Ovary (tissue), 7 donors: ENCODE measurements at regions not wholly inside any gene's neighbourhood (a gene's known extent, or its start where the extent isn't known, plus 50 kb on each side); places are given as distances from the start of the nearest gene placed in this dataset.

Experiments used
- DNase-seq, 5 donors: peaks; one replicate each; pipeline ENCODE4 v3.0.0-alpha.2; 2019 to 2020
- H3K27ac ChIP-seq, 2 donors: fragments of 200-600 bp; one replicate each; pipeline versions ENCODE4 v1.5.1 to v1.8.0; 2019 to 2022
- H3K27me3 ChIP-seq: fragments of 200-600 bp; one replicate; pipeline ENCODE4 v1.8.0; 2022
- H3K36me3 ChIP-seq: fragments of 200-600 bp; sonication (generic); one replicate; pipeline ENCODE4 v1.5.1; 2019
- H3K4me1 ChIP-seq: one replicate; pipeline ENCODE4 v1.8.1; 2013; ENCODE audit warnings: mild to moderate bottlenecking, moderate library complexity; ENCODE audit not compliant: insufficient read depth
- H3K4me3 ChIP-seq: fragments of 200-600 bp; sonication (generic); one replicate; pipeline ENCODE4 v1.5.1; 2017
- H3K9me3 ChIP-seq, 2 donors: fragments of 200-600 bp in 1 of 2; sonication (generic) in 1 of 2; one replicate each; pipeline versions ENCODE4 v1.5.1 to v1.8.1; 2013 to 2019; ENCODE audit warnings: mild to moderate bottlenecking in 1 of 2, moderate library complexity in 1 of 2
- EP300 ChIP-seq: sonication (generic); formaldehyde crosslinking; IDR thresholded peaks from one replicate; pipeline ENCODE4 v1.6.1; 2017; ENCODE audit warnings: antibody characterized with exemption
- POLR2A ChIP-seq: fragments of 450-650 bp; IDR thresholded peaks from one replicate; pipeline ENCODE4 v1.6.1; 2017; ENCODE audit warnings: antibody characterized with exemption, mild to moderate bottlenecking, moderate library complexity
- WGBS, 3 donors: extraction: QIAGEN DNeasy Blood & Tissue Kit in 1 of 3; methylation state at CpG; one replicate each; pipeline versions ENCODE4 v1.1.5 to v1.1.7; 2013 to 2017; 5-methylcytosine and 5-hydroxymethylcytosine counted together
- intact Hi-C, 4 donors: fragments of 100-400 bp; cut with DNase I; formaldehyde crosslinking; loops; one replicate each; pipeline versions ENCODE4 v1.11.0 to v1.15.1; 2022 to 2023
- TF ChIP-seq, protein P1 (sequence below), 3 donors: fragments of 450-650 bp in 2 of 3; fragments of 200-600 bp in 1 of 3; IDR thresholded peaks; one replicate each; pipeline versions ENCODE4 v1.5.1 to v1.8.0; 2016 to 2022; ENCODE audit warnings: antibody characterized with exemption in 3 of 3, mild to moderate bottlenecking in 1 of 3
- donor health status: DM: no; HTN: no; CAD: no; lungs with moderate emphysema.
- donor health status: DM: no; HTN: no; CAD: no.
- donor health status: Bipolar disorder and iron deficiency.
- donor health status: DM: no; HTN: no; CAD: no.
- donor health status: DM: yes; HTN: yes; CAD: no.

GRCh38 chr11:46216019-46216764 lies 61.3 kb upstream of the CREB3L1 start:
- intact Hi-C loops = no loop called here
- Histone ChIP-seq H3K4me3 (no peak overlapping the region), H3K4me1 (no peaks in the 10 kb centered on the region), H3K27me3 (no peaks in the 10 kb centered on the region), H3K27ac (no peak overlapping the region), H3K36me3 (no peaks in the 10 kb centered on the region), H3K9me3 (no peaks in the 10 kb centered on the region)
- no peak for DNase-seq
- TF ChIP-seq EP300 (no peak), POLR2A (no peak)
- TF ChIP-seq, protein P1, sequence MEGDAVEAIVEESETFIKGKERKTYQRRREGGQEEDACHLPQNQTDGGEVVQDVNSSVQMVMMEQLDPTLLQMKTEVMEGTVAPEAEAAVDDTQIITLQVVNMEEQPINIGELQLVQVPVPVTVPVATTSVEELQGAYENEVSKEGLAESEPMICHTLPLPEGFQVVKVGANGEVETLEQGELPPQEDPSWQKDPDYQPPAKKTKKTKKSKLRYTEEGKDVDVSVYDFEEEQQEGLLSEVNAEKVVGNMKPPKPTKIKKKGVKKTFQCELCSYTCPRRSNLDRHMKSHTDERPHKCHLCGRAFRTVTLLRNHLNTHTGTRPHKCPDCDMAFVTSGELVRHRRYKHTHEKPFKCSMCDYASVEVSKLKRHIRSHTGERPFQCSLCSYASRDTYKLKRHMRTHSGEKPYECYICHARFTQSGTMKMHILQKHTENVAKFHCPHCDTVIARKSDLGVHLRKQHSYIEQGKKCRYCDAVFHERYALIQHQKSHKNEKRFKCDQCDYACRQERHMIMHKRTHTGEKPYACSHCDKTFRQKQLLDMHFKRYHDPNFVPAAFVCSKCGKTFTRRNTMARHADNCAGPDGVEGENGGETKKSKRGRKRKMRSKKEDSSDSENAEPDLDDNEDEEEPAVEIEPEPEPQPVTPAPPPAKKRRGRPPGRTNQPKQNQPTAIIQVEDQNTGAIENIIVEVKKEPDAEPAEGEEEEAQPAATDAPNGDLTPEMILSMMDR (IDR thresholded peaks at IDR 0.05) = no peak
- 38 to 53% (median 41%) methylated on average over 10 of the region's 10 CpGs for WGBS, 3 donors

GRCh38 chr11:46215208-46215931 lies 62.1 kb upstream of the CREB3L1 start:
- no peaks in the 10 kb centered on the region for H3K27me3 ChIP-seq
- H3K4me3 ChIP-seq = no peak overlapping the region
- no peaks in the 10 kb centered on the region for H3K9me3 ChIP-seq
- no peaks in the 10 kb centered on the region for H3K4me1 ChIP-seq
- 93 to 96% (median 94%) methylated on average over 10 of the region's 10 CpGs for WGBS, 3 donors
- no peak for TF ChIP-seq POLR2A
- TF ChIP-seq, protein P1 (IDR thresholded peaks at IDR 0.05) = no peak
- no peak for TF ChIP-seq EP300
- no peaks in the 10 kb centered on the region for H3K36me3 ChIP-seq
- intact Hi-C loops = no loop called here
- no peak overlapping the region for H3K27ac ChIP-seq
- DNase-seq = no peak

DNA sequence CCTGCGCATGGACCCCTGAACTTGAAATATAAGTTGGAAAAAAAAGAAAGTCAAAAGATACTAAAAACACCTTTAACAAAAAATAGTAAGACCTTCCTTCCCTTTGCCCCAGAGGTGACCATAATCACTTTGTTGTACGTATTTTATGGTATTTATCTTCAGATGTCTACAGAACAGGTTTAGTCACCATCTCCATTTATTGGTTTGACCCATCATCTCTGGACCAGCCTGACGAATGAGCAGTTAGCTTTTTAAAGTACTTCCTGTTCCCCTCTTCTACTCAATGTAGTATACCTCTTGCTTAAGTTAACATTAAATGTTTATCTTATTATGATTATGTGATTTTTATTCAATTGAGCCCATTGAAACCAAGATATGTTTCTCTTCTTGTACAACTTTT lies 64.7 kb upstream of the CREB3L1 start:
- H3K27me3 ChIP-seq = no peaks in the 10 kb centered on the region
- TF ChIP-seq EP300 (no peak), POLR2A (no peak)
- TF ChIP-seq, protein P1 (IDR thresholded peaks at IDR 0.05) = no peak
- 79 to 81% (median 80%) methylated on average over 3 of the region's 3 CpGs for WGBS, 3 donors
- DNase-seq = no peak
- no peaks in the 10 kb centered on the region for H3K36me3 ChIP-seq
- no peak overlapping the region for H3K27ac ChIP-seq
- intact Hi-C loops = no loop called here
- H3K4me3 ChIP-seq = no peak overlapping the region
- H3K4me1 ChIP-seq = no peaks in the 10 kb centered on the region
- H3K9me3 ChIP-seq = no peaks in the 10 kb centered on the region

DNA sequence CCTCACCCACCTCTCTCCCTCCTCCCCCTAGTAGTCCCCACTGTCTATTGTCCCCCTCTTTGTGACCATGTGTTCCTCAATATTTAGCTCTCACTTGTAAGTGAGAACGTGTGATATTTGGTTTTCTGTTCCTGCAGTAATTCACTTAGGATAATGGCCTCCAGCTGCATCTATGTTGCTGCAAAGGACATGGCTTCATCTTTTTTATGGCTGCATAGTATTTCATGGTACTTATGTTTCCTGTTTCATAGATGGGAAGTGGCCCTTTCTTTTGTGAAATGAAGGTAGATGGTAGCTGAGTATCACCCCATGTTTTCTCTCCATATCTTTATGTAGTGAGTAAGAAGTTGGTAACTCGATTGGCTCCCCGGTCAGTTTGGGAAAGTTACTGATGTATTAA lies 66.6 kb upstream of the CREB3L1 start:
- 87 to 92% (median 87%) methylated on average over 3 of the region's 3 CpGs for WGBS, 3 donors
- H3K4me1 ChIP-seq = no peaks in the 10 kb centered on the region
- no peaks in the 10 kb centered on the region for H3K9me3 ChIP-seq
- TF ChIP-seq POLR2A (no peak), EP300 (no peak)
- TF ChIP-seq, protein P1 (IDR thresholded peaks at IDR 0.05) = no peak
- intact Hi-C loops = no loop called here
- no peak overlapping the region for H3K27ac ChIP-seq
- no peak overlapping the region for H3K4me3 ChIP-seq
- H3K27me3 ChIP-seq = no peaks in the 10 kb centered on the region
- DNase-seq = no peak
- H3K36me3 ChIP-seq = no peaks in the 10 kb centered on the region
